ENCODE measurements at regions not wholly inside any gene's neighbourhood (a gene's known extent, or its start where the extent isn't known, plus 50 kb on each side); places are given as distances from the start of the nearest gene placed in this dataset.
A peak's percentile ranks its signal among the peaks of the same experiment; 100 is the strongest.
"Not testable (repeated sequence)": the region's sequence is repeated elsewhere in the genome, so short reads cannot be mapped to it uniquely, and the experiment has no call there.

- H3K27ac ChIP-seq: peak overlapping the region in 1 of 4 donors; percentile 34
- H3K27me3 ChIP-seq: no peaks in the 10 kb centered on the region
- WGBS, 2 donors: 8 to 33% methylated on average over 1 of the region's 1 CpG
- H3K4me3 ChIP-seq: no peak overlapping the region
- peaks cover 0 to 13% (median 3%) of the 10 kb centered on the region in 3 donors for H3K4me1 ChIP-seq
- H3K36me3 ChIP-seq: no peaks in the 10 kb centered on the region
- TF ChIP-seq CTCF (IDR thresholded peaks at IDR 0.05) (no peak), POLR2A (IDR thresholded peaks at IDR 0.05) (no peak)
- DNase-seq: no peak
- intact Hi-C loops (cut with DNase I): no loop called here
- H3K9me3 ChIP-seq: no peaks in the 10 kb centered on the region
These were observed 66.2 kb downstream of the SC5D start for GRCh38 chr11:121358760-121359159.

- DNase-seq: no peak
- no peak for TF ChIP-seq CTCF (IDR thresholded peaks at IDR 0.05)
- no peak for TF ChIP-seq POLR2A (IDR thresholded peaks at IDR 0.05)
These were observed 67.0 kb downstream of the SC5D start for GRCh38 chr11:121359591-121359990.

GRCh38 chr11:121362955-121363354, 70.4 kb downstream of the SC5D start:
- H3K9me3 ChIP-seq; H3K27me3 ChIP-seq; H3K4me3 ChIP-seq; intact Hi-C loops (cut with DNase I); H3K27ac ChIP-seq; H3K36me3 ChIP-seq; DNase-seq: not testable (repeated sequence)
- H3K4me1 ChIP-seq: peaks cover 0 to 12% (median 7%) of the 10 kb centered on the region in 3 donors
- 94 to 95% methylated on average over 14 to 39 of the region's 41 CpGs for WGBS, 2 donors

More at GRCh38 chr11:121359591-121359990, 67.0 kb downstream of the SC5D start:
- Histone ChIP-seq H3K4me3 (no peak overlapping the region), H3K27ac (no peak overlapping the region), H3K9me3 (no peaks in the 10 kb centered on the region), H3K27me3 (no peaks in the 10 kb centered on the region), H3K4me1 (peaks cover 0 to 13% (median 3%) of the 10 kb centered on the region in 3 donors), H3K36me3 (no peaks in the 10 kb centered on the region)
- intact Hi-C loops (cut with DNase I): no loop called here

GRCh38 chr11:121365304-121365703, 72.7 kb downstream of the SC5D start:
- TF ChIP-seq POLR2A (IDR thresholded peaks at IDR 0.05) (no peak), CTCF (IDR thresholded peaks at IDR 0.05) (no peak)
- Histone ChIP-seq H3K4me1 (peaks cover 0 to 7% (median 6%) of the 10 kb centered on the region in 3 donors), H3K4me3 (no peak overlapping the region), H3K27ac (no peak overlapping the region), H3K36me3 (no peaks in the 10 kb centered on the region), H3K27me3 (no peaks in the 10 kb centered on the region), H3K9me3 (no peaks in the 10 kb centered on the region)
- no peak for DNase-seq
- intact Hi-C loops (cut with DNase I): no loop called here
- WGBS, 2 donors: 91 to 100% methylated on average over 4 of the region's 4 CpGs

GRCh38 chr11:121366038-121366437, 73.5 kb downstream of the SC5D start:
- H3K4me1 ChIP-seq: peaks cover 0 to 7% (median 6%) of the 10 kb centered on the region in 3 donors
- intact Hi-C loops (cut with DNase I): no loop called here
- no peak for TF ChIP-seq CTCF (IDR thresholded peaks at IDR 0.05)
- TF ChIP-seq POLR2A (IDR thresholded peaks at IDR 0.05): no peak
- no peak overlapping the region for H3K27ac ChIP-seq
- no peaks in the 10 kb centered on the region for H3K36me3 ChIP-seq
- no peaks in the 10 kb centered on the region for H3K27me3 ChIP-seq
- no peak for DNase-seq
- no peak overlapping the region for H3K4me3 ChIP-seq
- 82 to 98% methylated on average over 3 to 5 of the region's 5 CpGs for WGBS, 2 donors
- no peaks in the 10 kb centered on the region for H3K9me3 ChIP-seq

Data from esophagus squamous epithelium (tissue), 5 donors.